ENCODE measurements at regions not wholly inside any gene's neighbourhood (a gene's known extent, or its start where the extent isn't known, plus 50 kb on each side); places are given as distances from the start of the nearest gene placed in this dataset.
"Not testable (repeated sequence)": the region's sequence is repeated elsewhere in the genome, so short reads cannot be mapped to it uniquely, and the experiment has no call there.

DNA sequence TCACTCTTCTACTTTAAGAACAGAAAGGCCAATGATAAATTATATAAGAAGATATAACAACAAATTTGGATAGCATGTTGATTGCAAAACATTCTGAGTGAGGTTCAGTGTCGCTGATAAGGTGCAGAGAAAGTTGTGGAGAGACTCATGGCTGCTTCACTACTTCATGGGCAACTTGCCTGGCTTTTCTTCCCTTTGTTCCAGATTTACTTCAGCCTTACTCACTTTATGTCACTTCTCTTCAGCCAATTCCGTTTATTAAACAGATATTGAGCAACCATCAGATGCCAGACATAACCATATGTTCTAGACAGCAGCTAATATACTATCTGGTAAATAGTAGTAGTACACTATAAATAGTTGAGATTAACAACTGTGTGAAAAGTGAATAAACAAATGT lies 150.0 kb upstream of the CHL1 start:
- Histone ChIP-seq H3K27me3 (ENCODE audit: control insufficient read depth, insufficient read depth) (no peaks in the 10 kb centered on the region), H3K27ac (ENCODE audit: low read length) (no peak overlapping the region), H3K4me1 (ENCODE audit: control insufficient read depth, insufficient read depth, low read length) (no peaks in the 10 kb centered on the region), H3K9me3 (ENCODE audit: control insufficient read depth, low read length) (no peaks in the 10 kb centered on the region), H3K4me3 (ENCODE audit: low read length) (no peak overlapping the region)
- intact Hi-C loops (cut with DNase I) = no loop called here
- WGBS = 38% methylated on average over 2 of the region's 2 CpGs
- DNase-seq (no peak), ATAC-seq (peak in 1 of 2 donors; percentile 26)

DNA sequence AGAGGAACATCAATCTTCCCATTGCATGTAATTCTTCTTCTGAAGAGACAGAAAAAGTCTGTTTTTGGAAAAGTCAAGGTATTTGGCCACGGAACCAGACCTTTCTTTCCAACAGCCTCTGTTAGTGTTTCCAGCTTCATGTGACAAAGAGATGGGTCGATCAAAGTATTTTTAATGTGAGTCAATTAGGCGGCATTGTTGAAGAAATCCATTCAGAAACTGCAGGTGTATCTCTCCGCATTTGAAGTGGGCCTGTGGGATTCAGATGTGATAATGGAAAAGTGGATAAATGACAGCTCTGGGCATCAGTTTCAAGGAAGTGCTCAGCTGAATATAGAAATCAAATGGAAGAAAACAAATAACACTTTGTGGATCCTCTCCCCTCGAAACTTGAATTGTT lies 143.1 kb upstream of the CHL1 start:
- H3K9me3 ChIP-seq (ENCODE audit: control insufficient read depth, low read length); DNase-seq; H3K4me1 ChIP-seq (ENCODE audit: control insufficient read depth, insufficient read depth, low read length); intact Hi-C loops (cut with DNase I); H3K27ac ChIP-seq (ENCODE audit: low read length); H3K27me3 ChIP-seq (ENCODE audit: control insufficient read depth, insufficient read depth); H3K4me3 ChIP-seq (ENCODE audit: low read length); ATAC-seq: not testable (repeated sequence)
- 70% methylated on average over 5 of the region's 5 CpGs for WGBS

DNA sequence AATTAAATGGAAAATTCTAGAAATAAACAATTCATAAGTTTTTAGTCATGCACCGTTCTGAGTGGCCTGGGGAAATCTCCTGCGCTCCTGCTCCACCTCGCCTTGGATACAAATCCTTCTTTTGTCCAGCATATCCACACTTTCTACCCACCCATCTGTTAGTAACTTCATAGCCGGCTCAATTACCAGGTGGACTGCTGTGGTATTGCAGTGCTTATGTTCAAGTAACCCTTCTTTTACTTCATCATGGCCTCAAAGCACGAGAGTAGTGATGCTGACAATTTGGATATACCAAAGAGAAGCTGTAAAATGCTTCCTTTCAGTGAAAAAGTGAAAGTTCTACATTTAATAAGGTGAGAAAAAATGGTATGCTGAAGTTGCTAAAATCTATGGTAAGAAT lies 142.3 kb upstream of the CHL1 start:
- ATAC-seq (no peak), DNase-seq (no peak)
- H3K9me3 ChIP-seq (ENCODE audit: control insufficient read depth, low read length) = no peaks in the 10 kb centered on the region
- H3K4me1 ChIP-seq (ENCODE audit: control insufficient read depth, insufficient read depth, low read length) = no peaks in the 10 kb centered on the region
- no peak overlapping the region for H3K27ac ChIP-seq (ENCODE audit: low read length)
- intact Hi-C loops (cut with DNase I) = no loop called here
- no peaks in the 10 kb centered on the region for H3K27me3 ChIP-seq (ENCODE audit: control insufficient read depth, insufficient read depth)
- 70% methylated on average over 5 of the region's 5 CpGs for WGBS
- H3K4me3 ChIP-seq (ENCODE audit: low read length) = no peak overlapping the region

DNA sequence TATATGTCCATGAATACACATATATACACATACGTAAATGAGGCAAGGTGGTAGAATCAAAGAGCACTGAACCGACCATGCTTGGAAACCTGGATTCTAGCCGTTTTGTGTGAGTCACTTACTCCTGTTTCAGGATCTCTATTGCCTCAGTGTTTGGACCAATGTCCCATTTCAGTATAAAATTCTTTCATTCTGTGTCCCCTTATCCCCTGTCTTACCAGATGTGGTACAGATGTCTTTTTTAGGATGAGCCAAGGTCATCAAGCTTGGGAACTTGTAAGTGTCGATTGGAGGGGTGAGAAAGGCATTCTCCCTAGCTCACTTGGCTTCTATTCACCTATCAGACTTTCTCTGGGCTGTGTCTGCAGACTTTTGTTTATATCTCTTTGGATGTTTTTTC lies 139.9 kb upstream of the CHL1 start:
- no peaks in the 10 kb centered on the region for H3K27me3 ChIP-seq (ENCODE audit: control insufficient read depth, insufficient read depth)
- H3K4me3 ChIP-seq (ENCODE audit: low read length) = no peak overlapping the region
- WGBS = 62% methylated on average over 4 of the region's 4 CpGs
- DNase-seq (no peak), ATAC-seq (no peak)
- no peak overlapping the region for H3K27ac ChIP-seq (ENCODE audit: low read length)
- no peaks in the 10 kb centered on the region for H3K9me3 ChIP-seq (ENCODE audit: control insufficient read depth, low read length)
- intact Hi-C loops (cut with DNase I) = no loop called here
- H3K4me1 ChIP-seq (ENCODE audit: control insufficient read depth, insufficient read depth, low read length) = no peaks in the 10 kb centered on the region

DNA sequence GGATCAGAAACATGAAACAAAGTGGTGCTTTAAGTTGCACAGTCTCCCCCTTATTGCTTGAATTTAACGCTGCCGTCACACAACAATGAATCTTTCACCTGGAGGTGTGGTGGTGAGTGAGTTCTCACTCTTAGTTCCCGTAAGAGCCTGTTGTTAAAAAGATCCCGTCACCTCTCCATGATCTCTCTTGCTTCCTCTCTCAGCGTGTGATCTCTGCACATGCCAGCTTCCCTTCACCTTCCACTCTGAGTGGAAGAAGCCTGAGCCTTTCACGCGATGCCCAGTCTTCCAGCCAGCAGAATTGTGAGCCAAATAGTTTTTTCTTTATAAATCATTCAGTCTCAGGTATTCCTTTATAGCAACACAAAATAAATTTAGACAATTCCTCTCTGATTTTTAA lies 136.7 kb upstream of the CHL1 start:
- Histone ChIP-seq H3K9me3 (ENCODE audit: control insufficient read depth, low read length) (no peaks in the 10 kb centered on the region), H3K4me1 (ENCODE audit: control insufficient read depth, insufficient read depth, low read length) (no peaks in the 10 kb centered on the region), H3K27me3 (ENCODE audit: control insufficient read depth, insufficient read depth) (no peaks in the 10 kb centered on the region), H3K27ac (ENCODE audit: low read length) (peak overlapping the region; percentile 52), H3K4me3 (ENCODE audit: low read length) (no peak overlapping the region)
- peak; percentile 52 to 63 for ATAC-seq
- intact Hi-C loops (cut with DNase I) = no loop called here
- 52% methylated on average over 7 of the region's 7 CpGs for WGBS
- DNase-seq = no peak

DNA sequence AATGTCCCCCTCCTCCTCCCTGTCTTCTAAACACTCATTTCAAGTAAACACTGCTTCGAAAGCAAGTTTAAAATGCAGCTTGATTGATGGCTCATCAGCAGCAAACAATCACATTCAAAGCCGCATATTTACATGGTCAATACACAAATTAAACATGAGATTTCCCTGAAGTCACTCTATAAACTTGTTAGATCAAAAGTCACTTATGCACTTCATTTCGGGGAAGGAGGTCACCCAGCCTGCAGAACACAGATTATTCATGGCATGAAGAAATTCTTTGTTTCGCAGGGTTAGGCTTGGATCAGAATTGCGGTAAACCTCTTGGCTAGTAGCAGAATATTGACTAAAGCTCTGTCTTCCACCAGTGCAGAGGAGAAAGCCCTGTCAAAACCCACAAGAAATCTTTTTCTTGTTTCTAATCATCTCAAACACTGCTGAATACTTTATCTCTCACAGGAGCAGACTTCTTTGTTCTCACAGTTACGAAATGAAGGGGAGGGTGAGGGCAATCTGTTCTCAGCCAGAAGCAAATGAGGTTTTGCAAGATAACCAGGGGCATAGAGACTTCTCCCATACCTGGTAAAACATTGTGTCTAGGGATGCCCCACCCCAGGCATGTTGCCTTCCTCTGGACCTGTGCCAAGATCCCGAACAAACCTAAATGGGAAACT lies 133.3 kb upstream of the CHL1 start:
- Histone ChIP-seq H3K4me1 (ENCODE audit: control insufficient read depth, insufficient read depth, low read length) (no peaks in the 10 kb centered on the region), H3K27me3 (ENCODE audit: control insufficient read depth, insufficient read depth) (no peaks in the 10 kb centered on the region), H3K9me3 (ENCODE audit: control insufficient read depth, low read length) (no peaks in the 10 kb centered on the region), H3K4me3 (ENCODE audit: low read length) (no peak overlapping the region), H3K27ac (ENCODE audit: low read length) (no peak overlapping the region)
- intact Hi-C loops (cut with DNase I) = no loop called here
- WGBS = 51% methylated on average over 7 of the region's 7 CpGs
- ATAC-seq (peak; percentile 56 to 60), DNase-seq (no peak)

DNA sequence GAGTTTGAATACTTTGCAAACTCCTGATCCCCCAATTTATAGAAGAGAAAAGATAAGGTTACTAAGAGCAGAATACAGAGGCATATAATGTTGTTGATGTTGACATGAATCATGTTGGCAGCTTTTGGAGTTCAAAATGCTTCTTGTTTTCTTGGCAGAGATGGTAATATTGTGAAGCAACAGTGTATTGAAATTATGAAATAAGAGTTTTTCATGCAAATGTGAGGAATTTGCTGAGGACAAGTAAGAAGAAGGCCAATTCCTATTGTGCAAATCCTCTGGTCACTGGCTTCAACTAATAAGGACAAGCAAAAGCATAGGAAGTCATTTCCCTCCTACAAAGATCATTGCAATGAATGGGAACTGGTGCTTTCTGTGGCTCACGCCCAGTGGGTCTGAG lies 126.9 kb upstream of the CHL1 start:
- Histone ChIP-seq H3K9me3 (ENCODE audit: control insufficient read depth, low read length) (no peaks in the 10 kb centered on the region), H3K4me1 (ENCODE audit: control insufficient read depth, insufficient read depth, low read length) (peaks cover 1% of the 10 kb centered on the region), H3K27me3 (ENCODE audit: control insufficient read depth, insufficient read depth) (no peaks in the 10 kb centered on the region), H3K27ac (ENCODE audit: low read length) (no peak overlapping the region), H3K4me3 (ENCODE audit: low read length) (no peak overlapping the region)
- WGBS = 54% methylated on average over 1 of the region's 1 CpG
- intact Hi-C loops (cut with DNase I) = no loop called here
- DNase-seq (no peak), ATAC-seq (peak; percentile 68 to 73)

DNA sequence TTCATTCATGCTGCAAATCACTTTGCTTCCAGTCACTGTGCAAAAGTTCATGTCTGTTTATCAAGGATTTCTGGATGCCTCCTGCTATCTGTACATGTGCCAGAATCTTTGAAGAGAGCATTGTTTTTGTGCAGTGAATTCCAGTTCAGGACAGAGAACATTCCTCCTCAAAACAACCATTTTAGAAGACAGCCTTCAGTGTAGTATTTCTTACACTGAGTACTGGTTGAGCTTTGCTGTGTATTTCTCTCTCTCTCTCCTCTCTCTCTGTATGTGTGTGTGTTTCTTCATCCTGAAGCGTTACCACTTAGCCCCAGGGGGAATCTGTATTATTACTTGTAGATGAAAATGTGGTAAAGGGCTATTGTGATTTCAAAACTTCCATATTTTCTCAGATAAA lies 123.8 kb upstream of the CHL1 start:
- DNase-seq (no peak), ATAC-seq (peak; percentile 69)
- H3K27ac ChIP-seq (ENCODE audit: low read length) = no peak overlapping the region
- H3K4me3 ChIP-seq (ENCODE audit: low read length) = no peak overlapping the region
- peaks cover 4% of the 10 kb centered on the region for H3K4me1 ChIP-seq (ENCODE audit: control insufficient read depth, insufficient read depth, low read length)
- 44% methylated on average over 1 of the region's 1 CpG for WGBS
- no peaks in the 10 kb centered on the region for H3K27me3 ChIP-seq (ENCODE audit: control insufficient read depth, insufficient read depth)
- H3K9me3 ChIP-seq (ENCODE audit: control insufficient read depth, low read length) = no peaks in the 10 kb centered on the region
- intact Hi-C loops (cut with DNase I) = no loop called here

DNA sequence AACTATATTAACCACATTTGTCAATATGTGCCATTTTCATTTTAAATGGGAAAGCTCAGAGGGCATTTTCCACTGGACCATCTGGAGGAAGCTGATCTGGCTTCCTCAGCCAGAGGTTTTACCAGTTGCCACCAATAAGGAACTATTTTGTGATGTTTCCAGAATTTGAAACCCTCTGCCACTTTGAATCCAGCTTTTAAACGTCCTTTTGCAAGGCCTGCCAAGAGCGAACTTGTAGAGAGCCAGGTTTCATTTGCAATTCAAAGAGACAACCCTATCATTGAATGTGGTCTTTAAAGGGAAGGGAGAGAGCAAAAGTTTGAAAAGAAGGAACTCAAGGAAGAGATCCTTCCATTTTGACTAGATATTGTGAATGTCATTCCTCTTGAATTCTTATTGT lies 123.3 kb upstream of the CHL1 start:
- 23% methylated on average over 2 of the region's 2 CpGs for WGBS

DNA sequence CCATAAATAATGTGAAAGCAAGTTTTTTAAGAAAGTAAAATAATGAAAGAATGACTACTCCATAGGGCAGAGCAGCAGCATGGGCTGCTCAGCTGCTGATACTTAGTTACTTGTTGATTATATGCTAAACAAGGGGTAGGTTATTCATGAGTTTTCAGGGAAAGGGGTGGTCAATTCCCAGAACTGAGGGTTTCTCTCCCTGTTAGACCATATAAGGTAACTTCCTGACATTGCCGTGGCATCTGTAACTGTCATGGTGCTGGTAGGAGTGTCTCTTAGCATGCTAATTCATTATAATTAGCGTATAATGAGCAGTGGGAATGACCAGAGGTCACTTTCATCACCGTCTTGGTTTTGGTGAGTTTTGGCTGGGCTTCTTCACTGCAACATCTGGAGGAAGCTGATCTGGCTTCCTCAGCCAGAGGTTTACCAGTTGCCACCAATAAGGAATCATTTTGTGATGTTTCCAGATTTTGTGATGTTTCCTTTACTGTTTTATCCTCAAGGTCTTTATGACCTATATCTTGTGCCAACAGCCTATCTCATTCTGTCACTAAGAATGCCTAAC lies 121.8 kb upstream of the CHL1 start:
- peak; percentile 15 to 40 for ATAC-seq
- H3K4me1 ChIP-seq (ENCODE audit: control insufficient read depth, insufficient read depth, low read length) = peaks cover 4% of the 10 kb centered on the region
- intact Hi-C loops (cut with DNase I) = no loop called here
- peak overlapping the region; percentile 75 for H3K27ac ChIP-seq (ENCODE audit: low read length)
- H3K9me3 ChIP-seq (ENCODE audit: control insufficient read depth, low read length) = no peaks in the 10 kb centered on the region
- DNase-seq = no peak
- WGBS = 50% methylated on average over 3 of the region's 3 CpGs
- H3K4me3 ChIP-seq (ENCODE audit: low read length) = no peak overlapping the region
- no peaks in the 10 kb centered on the region for H3K27me3 ChIP-seq (ENCODE audit: control insufficient read depth, insufficient read depth)

More for the DNA sequence above, 123.3 kb upstream of the CHL1 start:
- Histone ChIP-seq H3K9me3 (ENCODE audit: control insufficient read depth, low read length) (no peaks in the 10 kb centered on the region), H3K4me3 (ENCODE audit: low read length) (no peak overlapping the region), H3K27me3 (ENCODE audit: control insufficient read depth, insufficient read depth) (no peaks in the 10 kb centered on the region), H3K4me1 (ENCODE audit: control insufficient read depth, insufficient read depth, low read length) (peaks cover 4% of the 10 kb centered on the region), H3K27ac (ENCODE audit: low read length) (no peak overlapping the region)
- no peak for DNase-seq
- intact Hi-C loops (cut with DNase I) = no loop called here
- no peak for ATAC-seq

DNA sequence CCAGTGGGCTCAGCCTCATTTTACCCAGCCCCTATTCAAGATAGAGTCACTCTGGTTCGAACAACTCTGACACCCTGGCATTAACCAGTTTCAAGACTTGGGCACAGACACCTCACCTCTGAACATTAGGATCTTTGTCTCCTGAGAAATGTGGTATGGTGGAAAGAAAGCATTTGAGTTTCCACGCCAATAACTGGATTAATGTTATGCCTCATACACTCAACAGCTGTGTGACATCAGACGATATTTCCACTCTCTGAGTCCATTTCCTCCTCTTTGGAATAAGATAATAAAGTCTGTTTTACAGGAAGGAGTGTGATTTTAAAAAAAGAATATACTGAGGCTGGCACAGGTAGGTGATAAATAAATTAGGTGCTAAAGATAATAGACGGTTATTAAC lies 121.3 kb upstream of the CHL1 start:
- intact Hi-C loops (cut with DNase I) = no loop called here
- Histone ChIP-seq H3K9me3 (ENCODE audit: control insufficient read depth, low read length) (no peaks in the 10 kb centered on the region), H3K27ac (ENCODE audit: low read length) (peak overlapping the region; percentile 75), H3K4me1 (ENCODE audit: control insufficient read depth, insufficient read depth, low read length) (peaks cover 4% of the 10 kb centered on the region), H3K4me3 (ENCODE audit: low read length) (no peak overlapping the region), H3K27me3 (ENCODE audit: control insufficient read depth, insufficient read depth) (no peaks in the 10 kb centered on the region)
- no peak for DNase-seq
- 33% methylated on average over 4 of the region's 4 CpGs for WGBS
- ATAC-seq = peak; percentile 71 to 74

DNA sequence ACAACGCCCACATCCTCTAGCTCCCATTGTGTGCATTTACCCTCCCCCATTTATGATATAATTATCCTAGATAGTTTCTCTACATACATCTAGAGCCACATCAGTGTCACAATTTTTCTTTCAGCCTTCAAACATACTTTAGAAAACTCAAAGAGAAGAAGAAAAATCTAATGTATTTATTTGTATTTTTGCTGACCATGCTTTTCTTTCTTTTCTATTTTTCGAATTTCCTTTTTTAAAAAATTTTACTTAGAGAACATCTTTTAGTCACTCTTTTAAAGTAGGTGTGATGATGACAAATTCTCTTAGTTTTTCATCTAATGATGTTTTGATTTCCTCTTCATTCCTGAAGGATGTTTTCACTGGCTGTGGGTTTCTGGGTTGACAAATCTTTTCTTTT lies 117.0 kb upstream of the CHL1 start:
- WGBS = 55% methylated on average over 2 of the region's 2 CpGs
- no peaks in the 10 kb centered on the region for H3K9me3 ChIP-seq (ENCODE audit: control insufficient read depth, low read length)
- ATAC-seq (no peak), DNase-seq (no peak)
- intact Hi-C loops (cut with DNase I) = no loop called here
- H3K4me3 ChIP-seq (ENCODE audit: low read length) = no peak overlapping the region
- no peak overlapping the region for H3K27ac ChIP-seq (ENCODE audit: low read length)
- peaks cover 2% of the 10 kb centered on the region for H3K4me1 ChIP-seq (ENCODE audit: control insufficient read depth, insufficient read depth, low read length)
- no peaks in the 10 kb centered on the region for H3K27me3 ChIP-seq (ENCODE audit: control insufficient read depth, insufficient read depth)
